HG03439 (cell line): ENCODE measurements at regions not wholly inside any gene's neighbourhood (a gene's known extent, or its start where the extent isn't known, plus 50 kb on each side); places are given as distances from the start of the nearest gene placed in this dataset.
"Not testable (repeated sequence)": the region's sequence is repeated elsewhere in the genome, so short reads cannot be mapped to it uniquely, and the experiment has no call there.

Experiments used
- ATAC-seq: cut with Tn5 transposase; IDR thresholded peaks from one replicate; pipeline ENCODE4 v1.9.1; 2021; ENCODE audit warnings: mild to moderate bottlenecking, moderate library complexity; ENCODE audit not compliant: unreplicated experiment

- no peak for ATAC-seq
Observed at GRCh38 chr5:115469904-115470516, 74.6 kb downstream of the FEM1C start.

- no peak for ATAC-seq
Observed at GRCh38 chr5:115467628-115468027, 76.9 kb downstream of the FEM1C start.

- ATAC-seq = no peak
Observed at GRCh38 chr5:115465431-115465830, 79.1 kb downstream of the FEM1C start.

- ATAC-seq = no peak
Observed at GRCh38 chr5:115463983-115464382, 80.6 kb downstream of the FEM1C start.

GRCh38 chr5:115461506-115462290 lies 82.9 kb downstream of the FEM1C start:
- ATAC-seq = no peak

- no peak for ATAC-seq
Observed at GRCh38 chr5:115461093-115461492, 83.5 kb downstream of the FEM1C start.

GRCh38 chr5:115460472-115460871 lies 84.1 kb downstream of the FEM1C start:
- ATAC-seq = peak; percentile 49

- ATAC-seq = no peak
Observed at GRCh38 chr5:115459855-115460341, 84.7 kb downstream of the FEM1C start.

GRCh38 chr5:115458416-115458815 lies 86.2 kb downstream of the FEM1C start:
- ATAC-seq = no peak

GRCh38 chr5:115458003-115458409 lies 86.6 kb downstream of the FEM1C start:
- ATAC-seq = no peak

GRCh38 chr5:115457571-115457970 lies 87.0 kb downstream of the FEM1C start:
- ATAC-seq = no peak

- ATAC-seq = no peak
Observed at GRCh38 chr5:115456539-115457040, 88.0 kb downstream of the FEM1C start.

- ATAC-seq = no peak
Observed at GRCh38 chr5:115456056-115456455, 88.5 kb downstream of the FEM1C start.

- ATAC-seq = no peak
Observed at GRCh38 chr5:115455301-115455707, 89.3 kb downstream of the FEM1C start.

GRCh38 chr5:115453391-115454095 lies 91.0 kb downstream of the FEM1C start:
- ATAC-seq = no peak

GRCh38 chr5:115452536-115453235 lies 91.9 kb downstream of the FEM1C start:
- no peak for ATAC-seq

- ATAC-seq = no peak
Observed at GRCh38 chr5:115452083-115452482, 92.5 kb downstream of the FEM1C start.

- peak; percentile 59 for ATAC-seq
Observed at GRCh38 chr5:115450741-115451140, 93.8 kb downstream of the FEM1C start.

- not testable (repeated sequence) for ATAC-seq
Observed at GRCh38 chr5:115448630-115449029, 95.9 kb downstream of the FEM1C start.

- no peak for ATAC-seq
Observed at GRCh38 chr5:115440782-115441451, 103.7 kb downstream of the FEM1C start.
